ENCODE measurements at regions not wholly inside any gene's neighbourhood (a gene's known extent, or its start where the extent isn't known, plus 50 kb on each side); places are given as distances from the start of the nearest gene placed in this dataset.
"Not testable (repeated sequence)": the region's sequence is repeated elsewhere in the genome, so short reads cannot be mapped to it uniquely, and the experiment has no call there.

DNA sequence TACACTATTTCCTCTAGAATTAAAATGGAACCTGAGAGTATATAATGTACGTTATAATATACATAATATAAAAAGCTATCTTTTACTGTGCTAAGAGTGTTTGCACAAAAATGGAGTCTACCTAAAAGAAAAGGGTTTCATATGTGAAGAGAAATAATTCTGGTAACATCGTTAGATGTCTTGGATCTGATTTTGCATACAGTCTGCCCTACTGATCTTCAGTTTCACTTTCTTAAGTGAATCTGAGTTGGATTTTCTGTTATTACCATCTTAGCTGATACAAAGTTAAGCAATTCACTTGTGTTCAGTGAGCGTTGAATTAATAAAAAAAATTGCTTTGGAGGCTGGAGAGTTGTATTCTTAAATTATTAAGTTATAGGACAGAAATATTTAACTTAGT lies 502.1 kb upstream of the TMEFF2 start:
- no peaks in the 10 kb centered on the region for H4K20me1 ChIP-seq (ENCODE audit: insufficient read depth, low read length, poor library complexity, severe bottlenecking)
- H3K4me2 ChIP-seq (ENCODE audit: low read depth, low read length, poor library complexity, severe bottlenecking), result no peak overlapping the region
- H3F3A ChIP-seq (ENCODE audit: low read depth), result no peaks in the 10 kb centered on the region
- H3K4me1 ChIP-seq (ENCODE audit: insufficient read depth, low read length, poor library complexity, severe bottlenecking), result no peaks in the 10 kb centered on the region
- no peak overlapping the region for H2AFZ ChIP-seq (ENCODE audit: low read length)
- no peak overlapping the region for H3K9ac ChIP-seq (ENCODE audit: low read depth, low read length, poor library complexity, severe bottlenecking)
- TF ChIP-seq EZH2phosphoT487 (IDR thresholded peaks at IDR 0.05; ENCODE audit: borderline replicate concordance), result no peak
- TF ChIP-seq, protein P1, sequence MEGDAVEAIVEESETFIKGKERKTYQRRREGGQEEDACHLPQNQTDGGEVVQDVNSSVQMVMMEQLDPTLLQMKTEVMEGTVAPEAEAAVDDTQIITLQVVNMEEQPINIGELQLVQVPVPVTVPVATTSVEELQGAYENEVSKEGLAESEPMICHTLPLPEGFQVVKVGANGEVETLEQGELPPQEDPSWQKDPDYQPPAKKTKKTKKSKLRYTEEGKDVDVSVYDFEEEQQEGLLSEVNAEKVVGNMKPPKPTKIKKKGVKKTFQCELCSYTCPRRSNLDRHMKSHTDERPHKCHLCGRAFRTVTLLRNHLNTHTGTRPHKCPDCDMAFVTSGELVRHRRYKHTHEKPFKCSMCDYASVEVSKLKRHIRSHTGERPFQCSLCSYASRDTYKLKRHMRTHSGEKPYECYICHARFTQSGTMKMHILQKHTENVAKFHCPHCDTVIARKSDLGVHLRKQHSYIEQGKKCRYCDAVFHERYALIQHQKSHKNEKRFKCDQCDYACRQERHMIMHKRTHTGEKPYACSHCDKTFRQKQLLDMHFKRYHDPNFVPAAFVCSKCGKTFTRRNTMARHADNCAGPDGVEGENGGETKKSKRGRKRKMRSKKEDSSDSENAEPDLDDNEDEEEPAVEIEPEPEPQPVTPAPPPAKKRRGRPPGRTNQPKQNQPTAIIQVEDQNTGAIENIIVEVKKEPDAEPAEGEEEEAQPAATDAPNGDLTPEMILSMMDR (conservative IDR thresholded peaks at IDR 0.05; ENCODE audit: low read length), result no peak
- H3K79me2 ChIP-seq (ENCODE audit: insufficient read depth, low read length), result no peaks in the 10 kb centered on the region
- H3K27me3 ChIP-seq (ENCODE audit: insufficient read depth, low read length, poor library complexity, severe bottlenecking), result no peaks in the 10 kb centered on the region
- H3K4me3 ChIP-seq (ENCODE audit: low read length, poor library complexity, severe bottlenecking), result no peak overlapping the region
- H3K9me3 ChIP-seq (ENCODE audit: insufficient read depth, low read depth, low read length), result no peaks in the 10 kb centered on the region
- H3K36me3 ChIP-seq (ENCODE audit: insufficient read depth, low read length), result no peaks in the 10 kb centered on the region
- no peaks in the 10 kb centered on the region for H3K9me2 ChIP-seq (replicated peaks; ENCODE audit: low read depth, low read length)

DNA sequence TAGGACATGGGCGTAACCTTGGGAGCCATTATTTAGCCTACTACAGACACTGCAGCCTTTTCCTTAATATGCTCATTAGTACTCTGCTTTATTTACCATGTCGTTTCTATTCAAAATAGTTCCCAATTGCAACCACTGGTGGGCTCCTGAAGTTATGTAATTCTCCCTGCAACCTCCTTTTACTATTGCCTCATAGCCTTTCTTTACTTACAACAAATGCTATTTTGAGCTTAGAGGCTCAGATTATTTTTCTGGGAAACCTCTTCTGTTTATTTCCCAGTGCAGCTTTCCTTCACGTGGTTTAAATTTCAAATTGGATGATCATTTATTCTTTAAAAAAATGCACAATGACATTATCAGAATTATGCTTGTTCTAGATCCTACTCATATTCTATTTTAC lies 492.3 kb upstream of the TMEFF2 start:
- TF ChIP-seq, protein P1 (conservative IDR thresholded peaks at IDR 0.05; ENCODE audit: low read length), result no peak

GRCh38 chr2:192682511-192682910 lies 487.8 kb upstream of the TMEFF2 start:
- not testable (repeated sequence) for H3K9ac ChIP-seq (ENCODE audit: low read depth, low read length, poor library complexity, severe bottlenecking); H3K9me2 ChIP-seq (replicated peaks; ENCODE audit: low read depth, low read length); H3K4me3 ChIP-seq (ENCODE audit: low read length, poor library complexity, severe bottlenecking); H3K9me3 ChIP-seq (ENCODE audit: insufficient read depth, low read depth, low read length); H4K20me1 ChIP-seq (ENCODE audit: insufficient read depth, low read length, poor library complexity, severe bottlenecking); H2AFZ ChIP-seq (ENCODE audit: low read length); H3F3A ChIP-seq (ENCODE audit: low read depth); H3K4me2 ChIP-seq (ENCODE audit: low read depth, low read length, poor library complexity, severe bottlenecking); H3K79me2 ChIP-seq (ENCODE audit: insufficient read depth, low read length); H3K27me3 ChIP-seq (ENCODE audit: insufficient read depth, low read length, poor library complexity, severe bottlenecking); H3K4me1 ChIP-seq (ENCODE audit: insufficient read depth, low read length, poor library complexity, severe bottlenecking); H3K36me3 ChIP-seq (ENCODE audit: insufficient read depth, low read length)

More for the DNA sequence above, 492.3 kb upstream of the TMEFF2 start:
- Histone ChIP-seq H3K4me1 (ENCODE audit: insufficient read depth, low read length, poor library complexity, severe bottlenecking) (no peaks in the 10 kb centered on the region), H3K9me3 (ENCODE audit: insufficient read depth, low read depth, low read length) (no peaks in the 10 kb centered on the region), H2AFZ (ENCODE audit: low read length) (no peak overlapping the region), H3K27me3 (ENCODE audit: insufficient read depth, low read length, poor library complexity, severe bottlenecking) (no peaks in the 10 kb centered on the region), H3K9ac (ENCODE audit: low read depth, low read length, poor library complexity, severe bottlenecking) (no peak overlapping the region), H3K79me2 (ENCODE audit: insufficient read depth, low read length) (no peaks in the 10 kb centered on the region), H3K9me2 (replicated peaks; ENCODE audit: low read depth, low read length) (no peaks in the 10 kb centered on the region), H4K20me1 (ENCODE audit: insufficient read depth, low read length, poor library complexity, severe bottlenecking) (no peaks in the 10 kb centered on the region), H3F3A (ENCODE audit: low read depth) (no peaks in the 10 kb centered on the region), H3K4me3 (ENCODE audit: low read length, poor library complexity, severe bottlenecking) (no peak overlapping the region), H3K4me2 (ENCODE audit: low read depth, low read length, poor library complexity, severe bottlenecking) (no peak overlapping the region), H3K36me3 (ENCODE audit: insufficient read depth, low read length) (no peaks in the 10 kb centered on the region)

DNA sequence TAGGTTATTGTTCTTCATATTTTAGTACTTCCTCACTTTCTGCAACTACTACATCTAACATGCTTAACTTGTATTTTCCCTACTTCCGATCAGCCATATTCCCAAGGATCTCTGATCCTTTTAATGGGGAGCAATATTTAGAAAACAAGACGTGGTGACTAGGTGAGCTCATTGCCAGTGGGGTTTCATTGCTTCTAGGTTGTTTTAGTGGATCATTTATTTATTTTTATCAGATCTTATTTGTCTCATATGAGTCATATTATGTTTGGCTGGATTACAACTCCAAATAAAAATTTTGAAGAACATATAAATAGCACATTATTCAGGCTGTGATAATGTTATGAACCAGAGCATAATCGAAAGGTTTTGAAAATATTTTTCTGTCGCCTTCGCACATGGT lies 480.9 kb upstream of the TMEFF2 start:
- TF ChIP-seq, protein P1 (conservative IDR thresholded peaks at IDR 0.05; ENCODE audit: low read length), result no peak
- no peak for TF ChIP-seq EZH2phosphoT487 (IDR thresholded peaks at IDR 0.05; ENCODE audit: borderline replicate concordance)
- Histone ChIP-seq H3F3A (ENCODE audit: low read depth) (no peaks in the 10 kb centered on the region), H3K4me3 (ENCODE audit: low read length, poor library complexity, severe bottlenecking) (no peak overlapping the region), H3K27me3 (ENCODE audit: insufficient read depth, low read length, poor library complexity, severe bottlenecking) (no peaks in the 10 kb centered on the region), H3K4me2 (ENCODE audit: low read depth, low read length, poor library complexity, severe bottlenecking) (no peak overlapping the region), H3K4me1 (ENCODE audit: insufficient read depth, low read length, poor library complexity, severe bottlenecking) (no peaks in the 10 kb centered on the region), H2AFZ (ENCODE audit: low read length) (no peak overlapping the region), H3K9ac (ENCODE audit: low read depth, low read length, poor library complexity, severe bottlenecking) (no peak overlapping the region), H4K20me1 (ENCODE audit: insufficient read depth, low read length, poor library complexity, severe bottlenecking) (no peaks in the 10 kb centered on the region), H3K36me3 (ENCODE audit: insufficient read depth, low read length) (no peaks in the 10 kb centered on the region), H3K79me2 (ENCODE audit: insufficient read depth, low read length) (no peaks in the 10 kb centered on the region), H3K9me2 (replicated peaks; ENCODE audit: low read depth, low read length) (no peaks in the 10 kb centered on the region), H3K9me3 (ENCODE audit: insufficient read depth, low read depth, low read length) (no peaks in the 10 kb centered on the region)
